ENCODE measurements at regions not wholly inside any gene's neighbourhood (a gene's known extent, or its start where the extent isn't known, plus 50 kb on each side); places are given as distances from the start of the nearest gene placed in this dataset.

GRCh38 chr6:23977706-23978105, 148.3 kb upstream of the NRSN1 start:
- no peak for TF ChIP-seq REST (IDR thresholded peaks at IDR 0.05; ENCODE audit: borderline replicate concordance)
- no peak for TF ChIP-seq MXI1 (conservative IDR thresholded peaks at IDR 0.05; ENCODE audit: poor library complexity, severe bottlenecking)
- no peak for TF ChIP-seq POLR2AphosphoS5 (IDR thresholded peaks at IDR 0.05)
- TF ChIP-seq SMC3 (conservative IDR thresholded peaks at IDR 0.05; ENCODE audit: poor library complexity) = no peak
- no peak for TF ChIP-seq EZH2 (IDR thresholded peaks at IDR 0.05; ENCODE audit: borderline replicate concordance, insufficient read depth, low read length, poor library complexity, severe bottlenecking)
- Histone ChIP-seq H3K79me2 (replicated peaks; ENCODE audit: insufficient read depth, low read length) (no peaks in the 10 kb centered on the region), H2AFZ (ENCODE audit: low read depth, low read length) (no peak overlapping the region), H3K36me3 (ENCODE audit: insufficient read depth, low read length) (no peaks in the 10 kb centered on the region), H3K9me2 (ENCODE audit: insufficient read depth, low read length) (no peaks in the 10 kb centered on the region), H3K27ac (ENCODE audit: low read length) (no peak overlapping the region), H3K9ac (ENCODE audit: low read length) (no peak overlapping the region), H3K4me3 (ENCODE audit: low read length) (no peak overlapping the region), H3K4me2 (ENCODE audit: low read length) (no peak overlapping the region), H4K20me1 (ENCODE audit: insufficient read depth) (no peaks in the 10 kb centered on the region), H3F3A (ENCODE audit: insufficient read depth, low read length, poor library complexity, severe bottlenecking) (no peaks in the 10 kb centered on the region), H3K27me3 (ENCODE audit: insufficient read depth, low read depth, low read length) (no peaks in the 10 kb centered on the region), H3K9me3 (ENCODE audit: low read length) (no peaks in the 10 kb centered on the region)

- no peaks in the 10 kb centered on the region for H3K9me3 ChIP-seq (ENCODE audit: low read length)
- H3K9me2 ChIP-seq (ENCODE audit: insufficient read depth, low read length) = no peaks in the 10 kb centered on the region
- H3F3A ChIP-seq (ENCODE audit: insufficient read depth, low read length, poor library complexity, severe bottlenecking) = no peaks in the 10 kb centered on the region
- no peak overlapping the region for H3K9ac ChIP-seq (ENCODE audit: low read length)
- H3K27ac ChIP-seq (ENCODE audit: low read length) = no peak overlapping the region
- H4K20me1 ChIP-seq (ENCODE audit: insufficient read depth) = no peaks in the 10 kb centered on the region
- no peaks in the 10 kb centered on the region for H3K79me2 ChIP-seq (replicated peaks; ENCODE audit: insufficient read depth, low read length)
- no peak overlapping the region for H3K4me2 ChIP-seq (ENCODE audit: low read length)
- no peaks in the 10 kb centered on the region for H3K27me3 ChIP-seq (ENCODE audit: insufficient read depth, low read depth, low read length)
- H3K36me3 ChIP-seq (ENCODE audit: insufficient read depth, low read length) = no peaks in the 10 kb centered on the region
- no peak for TF ChIP-seq POLR2AphosphoS5 (IDR thresholded peaks at IDR 0.05)
- no peak for TF ChIP-seq TAF1 (IDR thresholded peaks at IDR 0.05; ENCODE audit: low read depth)
- TF ChIP-seq CTCF (IDR thresholded peaks at IDR 0.05; ENCODE audit: poor library complexity, severe bottlenecking) = no peak
- TF ChIP-seq SMC3 (conservative IDR thresholded peaks at IDR 0.05; ENCODE audit: poor library complexity) = no peak
- TF ChIP-seq MXI1 (conservative IDR thresholded peaks at IDR 0.05; ENCODE audit: poor library complexity, severe bottlenecking) = no peak
- TF ChIP-seq EP300 (conservative IDR thresholded peaks at IDR 0.05; ENCODE audit: poor library complexity, severe bottlenecking) = no peak
- TF ChIP-seq EZH2 (IDR thresholded peaks at IDR 0.05; ENCODE audit: borderline replicate concordance, insufficient read depth, low read length, poor library complexity, severe bottlenecking) = no peak
- no peak for TF ChIP-seq REST (IDR thresholded peaks at IDR 0.05; ENCODE audit: borderline replicate concordance)
- TF ChIP-seq RAD21 (conservative IDR thresholded peaks at IDR 0.05) = no peak
- H3K4me3 ChIP-seq (ENCODE audit: low read length) = no peak overlapping the region
- no peak overlapping the region for H2AFZ ChIP-seq (ENCODE audit: low read depth, low read length)
Observed at GRCh38 chr6:23980965-23981364, 145.1 kb upstream of the NRSN1 start.

All from neural cell (in vitro differentiated cells).